ENCODE measurements at regions not wholly inside any gene's neighbourhood (a gene's known extent, or its start where the extent isn't known, plus 50 kb on each side); places are given as distances from the start of the nearest gene placed in this dataset.

- TF ChIP-seq CTCF (IDR thresholded peaks at IDR 0.05; ENCODE audit: insufficient read depth, low read length, poor library complexity, severe bottlenecking), result no peak
- TF ChIP-seq EZH2phosphoT487 (conservative IDR thresholded peaks at IDR 0.05; ENCODE audit: low read length), result no peak
Observed at GRCh38 chr9:134971696-134972095, 54.0 kb upstream of the FCN1 start.

Data from SU-DHL-6 (cell line).